GM10266 (cell line): ENCODE measurements at regions not wholly inside any gene's neighbourhood (a gene's known extent, or its start where the extent isn't known, plus 50 kb on each side); places are given as distances from the start of the nearest gene placed in this dataset.
"Not testable (repeated sequence)": the region's sequence is repeated elsewhere in the genome, so short reads cannot be mapped to it uniquely, and the experiment has no call there.

ENCODE experiments used
- DNase-seq: peaks from one replicate; pipeline ENCODE4 v3.0.0; 2012; ENCODE audit errors: extremely low spot score
- CTCF ChIP-seq: IDR thresholded peaks from 2 replicates; pipeline ENCODE4 v1.5.1; 2012; ENCODE audit warnings: mild to moderate bottlenecking, low read depth; ENCODE audit not compliant: control insufficient read depth, insufficient read depth; ENCODE audit errors: missing control alignments

- no peak for DNase-seq
- no peak for TF ChIP-seq CTCF
Measured at GRCh38 chr10:124150807-124151417, 57.5 kb upstream of the CHST15 start.

GRCh38 chr10:124150189-124150806, 56.9 kb upstream of the CHST15 start:
- DNase-seq = no peak
- TF ChIP-seq CTCF = no peak

GRCh38 chr10:124149189-124150042, 56.0 kb upstream of the CHST15 start:
- DNase-seq = no peak
- TF ChIP-seq CTCF = no peak

- DNase-seq = not testable (repeated sequence)
Measured at GRCh38 chr10:124148509-124149188, 55.3 kb upstream of the CHST15 start.

GRCh38 chr10:124146483-124146882, 53.1 kb upstream of the CHST15 start:
- no peak for DNase-seq
- no peak for TF ChIP-seq CTCF

GRCh38 chr10:124145109-124145870, 51.9 kb upstream of the CHST15 start:
- no peak for TF ChIP-seq CTCF
- no peak for DNase-seq

GRCh38 chr10:124144536-124144935, 51.1 kb upstream of the CHST15 start:
- DNase-seq = no peak
- no peak for TF ChIP-seq CTCF
